H1 (cell line): ENCODE measurements at regions not wholly inside any gene's neighbourhood (a gene's known extent, or its start where the extent isn't known, plus 50 kb on each side); places are given as distances from the start of the nearest gene placed in this dataset.

Source experiments
- CTCF ChIA-PET: fragments of 300-600 bp; sonication (Branson Sonifier 250); formaldehyde crosslinking; loops from one replicate; lab custom pipeline; 2021; ENCODE audit not compliant: partially characterized antibody; lab: Charles Lee
- POLR2A ChIA-PET: fragments of 300-600 bp; sonication (Branson Sonifier 250); formaldehyde crosslinking; loops from one replicate; lab custom pipeline; 2021; ENCODE audit warnings: inconsistent platforms; ENCODE audit not compliant: partially characterized antibody; lab: Charles Lee
- DNase-seq, 2 experiments: peaks; one replicate each; pipeline versions ENCODE4 v3.0.0 to v3.0.0-alpha.2; 2010 to 2022; ENCODE audit warnings: low spot score in 2 of 2, low read depth in 1 of 2, mixed read lengths in 1 of 2
- FAIRE-seq: peaks from 2 replicates; lab custom pipeline; 2011; peaks lifted over from hg19 to GRCh38; lab: Jason Lieb, UNC
- H2AFZ ChIP-seq: 2 replicates; pipeline ENCODE4 v1.8.1; 2012; ENCODE audit warnings: low read length, inconsistent platforms
- H2AK5ac ChIP-seq: 2 replicates; pipeline ENCODE4 v1.6.1; 2013; ENCODE audit warnings: low read depth, low read length
- H2BK120ac ChIP-seq: replicated peaks from 2 replicates; pipeline ENCODE3; 2013; ENCODE audit warnings: low read depth, low read length, inconsistent platforms
- H2BK12ac ChIP-seq: 2 replicates; pipeline ENCODE4 v1.6.1; 2013; ENCODE audit warnings: low read depth, low read length
- H2BK15ac ChIP-seq: 2 replicates; pipeline ENCODE4 v1.6.1; 2013; ENCODE audit warnings: low read length
- H2BK20ac ChIP-seq: 2 replicates; pipeline ENCODE4 v1.6.1; 2013; ENCODE audit warnings: low read length
- H2BK5ac ChIP-seq: 2 replicates; pipeline ENCODE4 v1.6.1; 2013; ENCODE audit warnings: low read depth, low read length
- H3K14ac ChIP-seq: 2 replicates; pipeline ENCODE4 v1.6.1; 2013; ENCODE audit warnings: inconsistent platforms; ENCODE audit not compliant: insufficient read length
- H3K18ac ChIP-seq: 2 replicates; pipeline ENCODE4 v1.6.1; 2013; ENCODE audit warnings: low read length; ENCODE audit errors: extremely low read depth
- H3K23ac ChIP-seq: 2 replicates; pipeline ENCODE4 v1.6.1; 2013; ENCODE audit warnings: inconsistent platforms; ENCODE audit not compliant: insufficient read length
- H3K23me2 ChIP-seq: 2 replicates; pipeline ENCODE4 v1.6.1; 2013; ENCODE audit warnings: low read depth, low read length
- H3K27ac ChIP-seq: 2 replicates; pipeline ENCODE4 v1.6.1; 2011; ENCODE audit warnings: low read depth, low read length, inconsistent platforms
- H3K27me3 ChIP-seq, 4 experiments: replicated peaks in 1 of 4; 1 replicate in 1 of 4; 2 replicates in 3 of 4; pipeline versions ENCODE4 v1.6.1 to v1.8.1; 2011 to 2013; ENCODE audit warnings: low read length in 3 of 4, mild to moderate bottlenecking in 3 of 4, inconsistent platforms in 2 of 4, mixed read lengths in 2 of 4, moderate library complexity in 1 of 4; ENCODE audit not compliant: control insufficient read depth in 3 of 4, insufficient read depth in 3 of 4; ENCODE audit errors: extremely low read depth in 1 of 4
- H3K36me3 ChIP-seq, 4 experiments: 2 replicates each; pipeline versions ENCODE4 v1.6.1 to v1.8.1; 2011 to 2013; ENCODE audit warnings: mild to moderate bottlenecking in 4 of 4, low read length in 3 of 4, moderate library complexity in 2 of 4, control low read depth in 1 of 4, inconsistent platforms in 1 of 4; ENCODE audit not compliant: insufficient read depth in 4 of 4, control insufficient read depth in 2 of 4
- H3K4ac ChIP-seq: replicated peaks from 2 replicates; pipeline ENCODE3; 2013; ENCODE audit warnings: low read length, low read depth, mixed read lengths, inconsistent platforms; ENCODE audit not compliant: insufficient read length
- H3K4me1 ChIP-seq, 4 experiments: replicated peaks in 1 of 4; 1 replicate in 1 of 4; 2 replicates in 3 of 4; pipeline versions ENCODE4 v1.6.1 to v1.8.1; 2011 to 2013; ENCODE audit warnings: low read length in 3 of 4, inconsistent platforms in 2 of 4, mixed read lengths in 1 of 4; ENCODE audit not compliant: insufficient read depth in 4 of 4, control insufficient read depth in 3 of 4
- H3K4me2 ChIP-seq, 2 experiments: 2 replicates each; pipeline versions ENCODE4 v1.6.1 to v1.8.1; 2011 to 2013; ENCODE audit warnings: low read depth in 2 of 2, low read length in 2 of 2, control low read depth in 1 of 2, inconsistent platforms in 1 of 2, mild to moderate bottlenecking in 1 of 2; ENCODE audit not compliant: insufficient read depth in 1 of 2
- H3K4me3 ChIP-seq, 4 experiments: fragments of 200-600, 300-600 bp in 1 of 4; sonication (generic), shearing (Covaris generic), sonication (Bioruptor Twin) in 1 of 4; 2 replicates each; pipeline versions ENCODE4 v1.5.1 to v1.8.1; 2011 to 2016; ENCODE audit warnings: low read length in 4 of 4, low read depth in 3 of 4, control low read depth in 2 of 4, inconsistent platforms in 2 of 4, mild to moderate bottlenecking in 2 of 4, mixed read lengths in 1 of 4, moderate library complexity in 1 of 4; ENCODE audit not compliant: insufficient read depth in 2 of 4; ENCODE audit errors: extremely low read depth in 1 of 4
- H3K56ac ChIP-seq: replicated peaks from 2 replicates; pipeline ENCODE3; 2013; ENCODE audit warnings: low read depth, mild to moderate bottlenecking, mixed read lengths, low read length, inconsistent platforms; ENCODE audit not compliant: insufficient read length
- H3K79me1 ChIP-seq: 2 replicates; pipeline ENCODE4 v1.6.1; 2013; ENCODE audit warnings: low read depth, low read length, control low read depth
- H3K79me2 ChIP-seq, 2 experiments: 2 replicates each; pipeline versions ENCODE4 v1.6.1 to v1.8.1; 2012 to 2013; ENCODE audit warnings: low read length in 2 of 2, mild to moderate bottlenecking in 2 of 2, inconsistent platforms in 1 of 2; ENCODE audit not compliant: insufficient read depth in 2 of 2, control insufficient read depth in 1 of 2
- H3K9ac ChIP-seq, 4 experiments: replicated peaks in 1 of 4; 1 replicate in 1 of 4; 2 replicates in 3 of 4; pipeline versions ENCODE4 v1.6.1 to v1.8.1; 2011 to 2013; ENCODE audit warnings: low read depth in 3 of 4, low read length in 3 of 4, control low read depth in 2 of 4, mild to moderate bottlenecking in 2 of 4, moderate library complexity in 2 of 4, inconsistent platforms in 1 of 4; ENCODE audit errors: extremely low read depth in 1 of 4
- H3K9me3 ChIP-seq, 2 experiments: 2 replicates each; pipeline versions ENCODE4 v1.6.1 to v1.8.1; 2012 to 2013; ENCODE audit warnings: mild to moderate bottlenecking in 2 of 2, moderate library complexity in 2 of 2, control low read depth in 1 of 2, inconsistent platforms in 1 of 2, low read depth in 1 of 2, low read length in 1 of 2, mixed read lengths in 1 of 2; ENCODE audit not compliant: insufficient read depth in 2 of 2
- H4K20me1 ChIP-seq, 2 experiments: replicated peaks in 1 of 2; 2 replicates each; pipeline versions ENCODE3 to v1.8.1; 2011 to 2013; ENCODE audit warnings: inconsistent platforms in 2 of 2, low read length in 2 of 2, mild to moderate bottlenecking in 1 of 2; ENCODE audit not compliant: insufficient read depth in 2 of 2, control insufficient read depth in 1 of 2
- H4K5ac ChIP-seq: 2 replicates; pipeline ENCODE4 v1.6.1; 2013; ENCODE audit warnings: low read length, low read depth, mixed read lengths, inconsistent platforms; ENCODE audit not compliant: insufficient read length
- H4K8ac ChIP-seq: 2 replicates; pipeline ENCODE4 v1.8.0; 2013; ENCODE audit warnings: mild to moderate bottlenecking, moderate library complexity, low read length, inconsistent platforms; ENCODE audit not compliant: insufficient read depth; ENCODE audit errors: extremely low read depth
- H4K91ac ChIP-seq: replicated peaks from 2 replicates; pipeline ENCODE3; 2013; ENCODE audit warnings: low read length, mixed read lengths, inconsistent platforms; ENCODE audit not compliant: insufficient read length
- ASH2L ChIP-seq: fragments of 200-600, 300-600 bp; sonication (generic); IDR thresholded peaks from one replicate; pipeline ENCODE4 v1.7.1; 2017; ENCODE audit warnings: low read length
- CTCF ChIP-seq, 3 experiments: IDR thresholded peaks; 1 replicate in 2 of 3; 2 replicates in 1 of 3; pipeline versions ENCODE4 v1.5.1 to v1.6.1; 2011; ENCODE audit warnings: low read length in 3 of 3, mild to moderate bottlenecking in 3 of 3, inconsistent platforms in 2 of 3, low read depth in 1 of 3, moderate library complexity in 1 of 3; ENCODE audit not compliant: insufficient read depth in 1 of 3; ENCODE audit errors: control extremely low read depth in 1 of 3
- EP300 ChIP-seq, 2 experiments: IDR thresholded peaks; 1 replicate in 1 of 2; 2 replicates in 1 of 2; pipeline ENCODE4 v1.6.1; 2011 to 2012; ENCODE audit warnings: low read depth in 2 of 2, low read length in 2 of 2, mild to moderate bottlenecking in 2 of 2, borderline replicate concordance in 1 of 2, inconsistent platforms in 1 of 2, moderate library complexity in 1 of 2
- EZH2 ChIP-seq: fragments of 200-600 bp; sonication (generic); IDR thresholded peaks from 2 replicates; pipeline ENCODE4 v1.7.1; 2012; ENCODE audit warnings: low read depth, mild to moderate bottlenecking, moderate library complexity, low read length, inconsistent platforms; ENCODE audit not compliant: severe bottlenecking
- GABPA ChIP-seq: IDR thresholded peaks from 2 replicates; pipeline ENCODE4 v1.6.1; 2011; ENCODE audit warnings: mild to moderate bottlenecking, low read length, moderate library complexity, borderline replicate concordance; ENCODE audit not compliant: insufficient read depth
- POLR2AphosphoS5 ChIP-seq: IDR thresholded peaks from 2 replicates; pipeline ENCODE4 v1.6.1; 2011; ENCODE audit warnings: low read depth, low read length
- SAP30 ChIP-seq: fragments of 300-600 bp; sonication (generic); IDR thresholded peaks from 2 replicates; pipeline ENCODE4 v1.7.1; 2012; ENCODE audit warnings: low read length, moderate library complexity, mild to moderate bottlenecking, inconsistent platforms; ENCODE audit not compliant: insufficient read depth, insufficient replicate concordance
- SIX5 ChIP-seq: IDR thresholded peaks from 2 replicates; pipeline ENCODE4 v1.6.1; 2011; ENCODE audit warnings: mild to moderate bottlenecking, low read depth, low read length
- TAF1 ChIP-seq: IDR thresholded peaks from 2 replicates; pipeline ENCODE4 v1.6.1; 2011; ENCODE audit warnings: mild to moderate bottlenecking, low read depth, low read length
- TAF7 ChIP-seq: optimal IDR thresholded peaks from 2 replicates; pipeline ENCODE3; 2011; ENCODE audit warnings: low read depth, mild to moderate bottlenecking, inconsistent platforms, low read length, moderate library complexity, borderline replicate concordance
- TBP ChIP-seq: IDR thresholded peaks from 2 replicates; pipeline ENCODE4 v1.6.1; 2011; ENCODE audit warnings: low read depth, low read length, improper control_type of control experiment
- TEAD4 ChIP-seq: IDR thresholded peaks from 2 replicates; pipeline ENCODE4 v1.6.1; 2012; ENCODE audit warnings: low read depth, low read length, inconsistent platforms, mixed read lengths
- YY1 ChIP-seq: IDR thresholded peaks from 2 replicates; pipeline ENCODE4 v1.6.1; 2011; ENCODE audit warnings: low read depth, mild to moderate bottlenecking, low read length
- WGBS, 2 experiments: shearing (Covaris generic) in 1 of 2; methylation state at CpG; one replicate each; pipeline versions ENCODE4 v1.1.6 to v1.1.7; 2013 to 2015; ENCODE audit warnings: low lambda C conversion rate in 2 of 2, mixed read lengths in 2 of 2, inconsistent platforms in 1 of 2, low coverage in 1 of 2, missing lambda C conversion rate in 1 of 2; ENCODE audit not compliant: insufficient replicate concordance in 2 of 2, insufficient coverage in 1 of 2, insufficient read length in 1 of 2; ENCODE audit errors: extremely low coverage in 1 of 2, missing lambda C conversion rate in 1 of 2; 5-methylcytosine and 5-hydroxymethylcytosine counted together

- POLR2A ChIA-PET = no interaction called here
- WGBS, 2 experiments = 94% methylated on average over 2 of the region's 2 CpGs; no CpG with 5 or more reads in 1 of the 2 experiments
- TF ChIP-seq POLR2AphosphoS5 (no peak), SAP30 (no peak), TAF7 (no peak), TAF1 (no peak), EZH2 (no peak), GABPA (no peak), EP300 (IDR thresholded peaks at IDR 0.05; ENCODE audit: borderline replicate concordance in 1 of 2, low read depth in 2 of 2, low read length in 2 of 2) (no peak), CTCF (IDR thresholded peaks at IDR 0.05; ENCODE audit: control extremely low read depth in 1 of 3, insufficient read depth in 1 of 3, low read depth in 1 of 3, low read length in 3 of 3) (no peak), TEAD4 (no peak), SIX5 (no peak), TBP (no peak), ASH2L (no peak), YY1 (no peak)
These were observed 782.3 kb downstream of the AMY1C start for GRCh38 chr1:104531990-104532389.

More at GRCh38 chr1:104531990-104532389, 782.3 kb downstream of the AMY1C start:
- H4K20me1 ChIP-seq = no peaks in the 10 kb centered on the region
- H2BK12ac ChIP-seq = no peak overlapping the region
- DNase-seq (no peak), FAIRE-seq (no peak)
- H3K4ac ChIP-seq = no peak overlapping the region
- H2BK5ac ChIP-seq = no peak overlapping the region
- no peak overlapping the region for H2BK20ac ChIP-seq
- H3K36me3 ChIP-seq = no peaks in the 10 kb centered on the region
- H3K18ac ChIP-seq = no peak overlapping the region
- no peak overlapping the region for H3K14ac ChIP-seq
- H3K4me3 ChIP-seq = no peak overlapping the region
- no peak overlapping the region for H4K91ac ChIP-seq
- H3K23me2 ChIP-seq = no peaks in the 10 kb centered on the region
- no peak overlapping the region for H3K23ac ChIP-seq
- H3K79me1 ChIP-seq = no peaks in the 10 kb centered on the region
- H3K56ac ChIP-seq = no peak overlapping the region
- H2AFZ ChIP-seq = no peak overlapping the region
- no peaks in the 10 kb centered on the region for H3K27me3 ChIP-seq
- no peaks in the 10 kb centered on the region for H3K79me2 ChIP-seq
- H4K5ac ChIP-seq = no peak overlapping the region
- no peak overlapping the region for H2BK120ac ChIP-seq
- H3K9ac ChIP-seq = no peak overlapping the region
- H4K8ac ChIP-seq = no peak overlapping the region
- no peak overlapping the region for H2BK15ac ChIP-seq
- CTCF ChIA-PET = no interaction called here
- H3K4me2 ChIP-seq = no peak overlapping the region
- no peaks in the 10 kb centered on the region for H3K9me3 ChIP-seq
- no peak overlapping the region for H2AK5ac ChIP-seq
- no peaks in the 10 kb centered on the region for H3K4me1 ChIP-seq
- no peak overlapping the region for H3K27ac ChIP-seq
